Naive B cell (primary cell): ENCODE measurements at regions not wholly inside any gene's neighbourhood (a gene's known extent, or its start where the extent isn't known, plus 50 kb on each side); places are given as distances from the start of the nearest gene placed in this dataset.

Source experiments
- ATAC-seq, 2 donors: fragments of 150-1000 bp; cut with Tn5 transposase; 2 replicates each; pipeline ENCODE4 v1.10.0; 2021; ENCODE audit warnings: low read depth in 2 of 2, mild to moderate bottlenecking in 2 of 2, moderate library complexity in 2 of 2
- DNase-seq: peaks from one replicate; pipeline ENCODE4 v3.0.0; 2022
- H3K27ac Mint-ChIP-seq, 6 donors: one replicate each; pipeline ENCODE4 v1.8.0; 2020 to 2022; ENCODE audit warnings: mild to moderate bottlenecking in 6 of 6, mixed read lengths in 6 of 6, moderate library complexity in 5 of 6, inconsistent platforms in 2 of 6
- H3K27me3 Mint-ChIP-seq, 3 donors: one replicate each; pipeline ENCODE4 v1.8.0; 2021 to 2022; ENCODE audit warnings: mixed read lengths in 3 of 3, mild to moderate bottlenecking in 1 of 3
- H3K36me3 Mint-ChIP-seq, 2 donors: one replicate each; pipeline ENCODE4 v1.8.0; 2020 to 2022; ENCODE audit warnings: mixed read lengths in 2 of 2, inconsistent platforms in 1 of 2, mild to moderate bottlenecking in 1 of 2
- H3K4me1 Mint-ChIP-seq, 3 donors: one replicate each; pipeline ENCODE4 v1.8.0; 2020 to 2022; ENCODE audit warnings: mixed read lengths in 3 of 3, inconsistent platforms in 1 of 3, mild to moderate bottlenecking in 1 of 3, moderate library complexity in 1 of 3
- H3K4me3 Mint-ChIP-seq, 8 donors: one replicate each; pipeline ENCODE4 v1.8.0; 2020 to 2022; ENCODE audit warnings: mild to moderate bottlenecking in 8 of 8, mixed read lengths in 8 of 8, moderate library complexity in 8 of 8, inconsistent platforms in 2 of 8
- H3K9me3 Mint-ChIP-seq, 7 donors: one replicate each; pipeline ENCODE4 v1.8.0; 2020 to 2022; ENCODE audit warnings: mixed read lengths in 7 of 7, mild to moderate bottlenecking in 5 of 7, inconsistent platforms in 2 of 7, moderate library complexity in 1 of 7

- no peak overlapping the region for H3K27ac Mint-ChIP-seq
Measured at GRCh38 chr10:4751211-4751610, 74.8 kb upstream of the AKR1E2 start.

DNA sequence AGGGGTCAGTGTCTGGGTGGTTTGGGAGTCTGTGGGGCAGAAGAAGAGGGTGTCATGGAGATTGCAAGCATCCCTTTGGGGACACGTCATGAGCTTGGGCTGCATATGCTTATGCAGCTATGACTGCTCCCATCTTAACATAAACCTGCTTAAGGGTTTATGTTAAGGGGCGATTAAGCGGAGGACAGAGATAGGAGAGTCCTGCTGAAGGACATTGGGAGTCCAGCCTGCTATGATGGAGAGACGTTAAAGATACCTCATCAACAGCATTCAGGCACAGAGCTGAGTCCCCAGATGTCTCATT, 76.8 kb upstream of the AKR1E2 start:
- Mint-ChIP-seq H3K9me3 (no peaks in the 10 kb centered on the region), H3K4me3 (no peak overlapping the region), H3K4me1 (no peaks in the 10 kb centered on the region), H3K27me3 (peaks cover 7 to 14% (median 12%) of the 10 kb centered on the region in 3 donors), H3K27ac (no peak overlapping the region), H3K36me3 (peaks cover under 1% of the 10 kb centered on the region in 2 donors)
- DNase-seq: no peak
- ATAC-seq: no peak

More at GRCh38 chr10:4751211-4751610, 74.8 kb upstream of the AKR1E2 start:
- H3K4me1 Mint-ChIP-seq: no peaks in the 10 kb centered on the region
- no peaks in the 10 kb centered on the region for H3K9me3 Mint-ChIP-seq
- peaks cover 8 to 16% (median 9%) of the 10 kb centered on the region in 3 donors for H3K27me3 Mint-ChIP-seq
- H3K4me3 Mint-ChIP-seq: no peak overlapping the region
- ATAC-seq (no peak), DNase-seq (no peak)
- no peaks in the 10 kb centered on the region for H3K36me3 Mint-ChIP-seq

- H3K27me3 Mint-ChIP-seq: peaks cover 12 to 14% (median 13%) of the 10 kb centered on the region in 3 donors
- no peak for ATAC-seq
- no peaks in the 10 kb centered on the region for H3K4me1 Mint-ChIP-seq
- H3K27ac Mint-ChIP-seq: no peak overlapping the region
- H3K9me3 Mint-ChIP-seq: peaks cover 0 to 4% (median 2%) of the 10 kb centered on the region in 7 donors
- no peak overlapping the region for H3K4me3 Mint-ChIP-seq
- no peak for DNase-seq
- H3K36me3 Mint-ChIP-seq: peaks cover 5 to 6% of the 10 kb centered on the region in 2 donors
Measured at GRCh38 chr10:4748491-4749270, 77.3 kb upstream of the AKR1E2 start.

GRCh38 chr10:4742217-4742616, 83.8 kb upstream of the AKR1E2 start:
- DNase-seq: no peak
- Mint-ChIP-seq H3K4me3 (no peak overlapping the region), H3K27me3 (peaks cover 4 to 17% (median 8%) of the 10 kb centered on the region in 3 donors), H3K4me1 (no peaks in the 10 kb centered on the region), H3K27ac (no peak overlapping the region), H3K36me3 (peaks cover 6% of the 10 kb centered on the region in 2 donors), H3K9me3 (peaks cover 0 to 5% (median 2%) of the 10 kb centered on the region in 7 donors)
- ATAC-seq: no peak

- peaks cover 4 to 17% (median 13%) of the 10 kb centered on the region in 3 donors for H3K27me3 Mint-ChIP-seq
- H3K27ac Mint-ChIP-seq: no peak overlapping the region
- no peak overlapping the region for H3K4me3 Mint-ChIP-seq
- DNase-seq (no peak), ATAC-seq (no peak)
- H3K9me3 Mint-ChIP-seq: peaks cover 0 to 5% (median 2%) of the 10 kb centered on the region in 7 donors
- peaks cover 6% of the 10 kb centered on the region in 2 donors for H3K36me3 Mint-ChIP-seq
- no peaks in the 10 kb centered on the region for H3K4me1 Mint-ChIP-seq
Measured at GRCh38 chr10:4740471-4740870, 85.5 kb upstream of the AKR1E2 start.

DNA sequence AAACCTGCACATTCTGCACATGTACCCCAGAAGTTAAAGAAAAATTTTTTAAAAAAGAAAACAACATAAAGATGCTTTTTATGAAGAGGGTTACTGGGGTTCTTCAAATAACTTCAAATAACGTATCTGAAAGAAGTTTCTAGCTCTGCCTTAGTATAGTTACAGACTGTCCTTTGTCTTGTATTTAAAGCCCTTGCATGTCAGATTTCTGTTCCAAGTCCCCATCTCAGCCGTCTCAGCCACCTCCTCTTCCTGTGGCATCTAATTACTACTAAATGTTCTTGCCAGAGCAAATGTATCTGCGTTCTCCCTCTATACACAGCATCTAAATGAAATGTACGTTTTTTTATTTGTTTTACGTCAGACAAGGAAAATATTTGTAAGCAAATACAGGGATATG, 89.4 kb upstream of the AKR1E2 start:
- ATAC-seq (no peak), DNase-seq (no peak)
- no peaks in the 10 kb centered on the region for H3K9me3 Mint-ChIP-seq
- peaks cover 0 to 8% (median 5%) of the 10 kb centered on the region in 3 donors for H3K27me3 Mint-ChIP-seq
- no peak overlapping the region for H3K4me3 Mint-ChIP-seq
- H3K27ac Mint-ChIP-seq: no peak overlapping the region
- H3K4me1 Mint-ChIP-seq: no peaks in the 10 kb centered on the region
- H3K36me3 Mint-ChIP-seq: no peaks in the 10 kb centered on the region

- no peaks in the 10 kb centered on the region for H3K9me3 Mint-ChIP-seq
- peaks cover 0 to 8% (median 5%) of the 10 kb centered on the region in 3 donors for H3K27me3 Mint-ChIP-seq
- DNase-seq (no peak), ATAC-seq (no peak)
- no peak overlapping the region for H3K27ac Mint-ChIP-seq
- H3K36me3 Mint-ChIP-seq: no peaks in the 10 kb centered on the region
- H3K4me1 Mint-ChIP-seq: no peaks in the 10 kb centered on the region
- H3K4me3 Mint-ChIP-seq: no peak overlapping the region
Measured at GRCh38 chr10:4736183-4736582, 89.8 kb upstream of the AKR1E2 start.

- ATAC-seq (no peak), DNase-seq (no peak)
- H3K36me3 Mint-ChIP-seq: no peaks in the 10 kb centered on the region
- H3K9me3 Mint-ChIP-seq: no peaks in the 10 kb centered on the region
- peaks cover 0 to 7% (median 5%) of the 10 kb centered on the region in 3 donors for H3K27me3 Mint-ChIP-seq
- no peaks in the 10 kb centered on the region for H3K4me1 Mint-ChIP-seq
- H3K4me3 Mint-ChIP-seq: no peak overlapping the region
- no peak overlapping the region for H3K27ac Mint-ChIP-seq
Measured at GRCh38 chr10:4733843-4734224, 92.2 kb upstream of the AKR1E2 start.

GRCh38 chr10:4733150-4733842, 92.7 kb upstream of the AKR1E2 start:
- Mint-ChIP-seq H3K9me3 (no peaks in the 10 kb centered on the region), H3K4me3 (no peak overlapping the region), H3K36me3 (no peaks in the 10 kb centered on the region), H3K27me3 (peaks cover 0 to 5% (median 1%) of the 10 kb centered on the region in 3 donors), H3K27ac (no peak overlapping the region), H3K4me1 (no peaks in the 10 kb centered on the region)
- ATAC-seq (no peak), DNase-seq (no peak)

DNA sequence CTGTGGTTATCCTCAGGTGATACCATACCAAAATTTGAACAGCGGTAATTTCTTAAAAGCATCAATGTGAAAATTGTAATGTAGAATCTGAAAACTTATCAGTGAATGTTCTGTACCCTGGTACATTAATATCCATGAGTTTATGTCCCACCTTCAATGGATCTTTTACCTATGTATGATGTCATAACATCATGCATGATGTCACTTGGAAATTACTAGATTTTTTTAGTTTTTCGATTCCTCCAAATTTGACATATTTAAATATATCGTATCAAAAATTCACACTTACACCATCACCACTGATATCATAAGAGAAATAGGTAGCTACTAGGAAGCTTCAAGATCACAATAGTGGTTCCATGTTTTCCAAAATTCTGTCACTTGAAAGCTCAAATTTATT, 95.0 kb upstream of the AKR1E2 start:
- Mint-ChIP-seq H3K27ac (no peak overlapping the region), H3K36me3 (no peaks in the 10 kb centered on the region), H3K9me3 (no peaks in the 10 kb centered on the region), H3K4me1 (no peaks in the 10 kb centered on the region), H3K4me3 (no peak overlapping the region), H3K27me3 (peaks cover 0 to 4% (median 2%) of the 10 kb centered on the region in 3 donors)
- no peak for ATAC-seq
- no peak for DNase-seq

DNA sequence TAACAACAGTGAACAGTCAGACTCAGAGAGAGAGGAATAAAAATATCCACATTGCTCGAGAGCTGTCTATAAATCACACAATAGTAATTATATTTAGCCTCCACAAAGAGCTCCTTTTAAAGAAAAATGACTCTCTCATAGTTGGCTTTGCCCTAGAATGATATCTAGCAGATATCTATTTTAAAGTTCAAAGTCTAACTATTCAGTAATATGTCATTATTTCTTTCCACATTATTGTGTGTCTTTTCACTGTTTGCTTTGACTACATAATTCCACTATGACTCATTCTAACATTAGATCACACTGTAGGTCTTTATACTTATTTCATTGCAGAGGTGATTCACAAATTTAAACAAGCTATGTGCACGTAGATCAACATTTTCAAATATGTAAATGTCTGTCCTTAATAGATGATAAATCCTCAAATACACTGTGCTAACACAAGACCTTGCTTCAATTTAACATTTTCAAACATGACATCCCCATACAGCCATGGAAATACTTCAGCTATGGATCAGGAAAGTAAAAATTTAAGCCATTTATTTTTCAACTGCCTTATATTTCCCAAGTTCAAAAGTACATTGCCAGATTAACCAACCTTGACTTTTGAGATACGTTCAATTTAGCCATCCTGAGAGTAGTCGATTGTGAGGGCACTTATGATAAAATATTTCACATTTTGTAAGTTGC, 99.9 kb upstream of the AKR1E2 start:
- Mint-ChIP-seq H3K36me3 (no peaks in the 10 kb centered on the region), H3K4me3 (no peak overlapping the region), H3K4me1 (no peaks in the 10 kb centered on the region), H3K9me3 (no peaks in the 10 kb centered on the region), H3K27ac (no peak overlapping the region), H3K27me3 (peaks cover 0 to 4% (median 0%) of the 10 kb centered on the region in 3 donors)
- ATAC-seq: no peak
- no peak for DNase-seq

- no peaks in the 10 kb centered on the region for H3K4me1 Mint-ChIP-seq
- H3K4me3 Mint-ChIP-seq: no peak overlapping the region
- H3K9me3 Mint-ChIP-seq: no peaks in the 10 kb centered on the region
- no peak for ATAC-seq
- peaks cover 0 to 6% (median 4%) of the 10 kb centered on the region in 3 donors for H3K27me3 Mint-ChIP-seq
- no peak overlapping the region for H3K27ac Mint-ChIP-seq
- H3K36me3 Mint-ChIP-seq: no peaks in the 10 kb centered on the region
- DNase-seq: no peak
Measured at GRCh38 chr10:4723860-4724259, 102.1 kb upstream of the AKR1E2 start.

- Mint-ChIP-seq H3K36me3 (no peaks in the 10 kb centered on the region), H3K27ac (no peak overlapping the region), H3K4me3 (no peak overlapping the region), H3K4me1 (no peaks in the 10 kb centered on the region), H3K9me3 (no peaks in the 10 kb centered on the region), H3K27me3 (peaks cover 0 to 6% (median 0%) of the 10 kb centered on the region in 3 donors)
- ATAC-seq (no peak), DNase-seq (no peak)
Measured at GRCh38 chr10:4721999-4722753, 103.8 kb upstream of the AKR1E2 start.
